HG03280 (cell line): ENCODE measurements at regions not wholly inside any gene's neighbourhood (a gene's known extent, or its start where the extent isn't known, plus 50 kb on each side); places are given as distances from the start of the nearest gene placed in this dataset.

Experiments used
- ATAC-seq: cut with Tn5 transposase; IDR thresholded peaks from one replicate; pipeline ENCODE4 v1.9.1; 2021; ENCODE audit warnings: mild to moderate bottlenecking, moderate library complexity; ENCODE audit not compliant: unreplicated experiment

- ATAC-seq, result no peak
These were observed 428.6 kb downstream of the DTHD1 start for GRCh38 chr4:36709991-36710390.

DNA sequence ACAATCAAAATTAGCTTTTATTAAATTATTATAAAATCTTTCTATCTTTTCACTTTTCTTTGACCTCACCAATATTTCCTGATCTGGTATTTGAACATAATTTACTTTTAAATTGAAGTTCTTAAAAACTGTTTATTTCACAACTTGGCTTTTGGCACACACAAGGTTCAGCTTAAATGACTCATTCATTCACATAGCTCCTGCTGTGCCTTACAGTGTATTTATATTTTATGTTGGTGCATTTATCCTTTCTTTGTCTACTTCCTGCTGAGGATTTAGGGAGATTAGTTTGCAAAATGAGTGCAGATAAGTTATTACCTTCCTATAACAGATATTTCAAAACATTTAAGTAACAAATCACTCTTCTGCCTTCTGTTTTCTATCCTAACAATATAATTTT is 430.6 kb downstream of the DTHD1 start:
- ATAC-seq, result no peak

DNA sequence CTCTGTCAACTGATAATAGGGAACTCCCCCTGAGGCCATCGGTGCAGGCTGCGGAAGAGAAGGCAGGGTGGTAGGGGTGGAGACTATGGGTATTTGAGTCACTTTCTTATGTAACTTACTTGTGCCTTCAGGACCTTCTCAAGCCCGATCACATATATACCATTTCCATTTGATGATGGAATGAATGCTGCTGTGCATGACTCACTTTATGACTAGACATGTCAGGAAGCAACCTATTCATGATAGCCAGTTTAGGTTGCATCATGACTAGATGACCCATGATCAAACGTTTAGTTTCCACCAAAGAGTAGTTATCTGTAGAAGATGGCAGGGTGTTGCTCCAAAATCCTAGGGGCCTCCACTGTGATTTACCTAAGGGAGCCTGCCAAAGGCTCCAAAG is 435.5 kb downstream of the DTHD1 start:
- ATAC-seq, result no peak

GRCh38 chr4:36719425-36719824 is 438.0 kb downstream of the DTHD1 start:
- ATAC-seq, result no peak

- ATAC-seq, result no peak
These were observed 441.6 kb downstream of the DTHD1 start for GRCh38 chr4:36722986-36723385.

- ATAC-seq, result no peak
These were observed 452.9 kb downstream of the DTHD1 start for GRCh38 chr4:36734334-36734733.

- ATAC-seq, result no peak
These were observed 456.3 kb downstream of the DTHD1 start for GRCh38 chr4:36737691-36738090.

GRCh38 chr4:36740796-36741310 is 459.4 kb downstream of the DTHD1 start:
- no peak for ATAC-seq

GRCh38 chr4:36747277-36748129 is 466.1 kb downstream of the DTHD1 start:
- no peak for ATAC-seq

DNA sequence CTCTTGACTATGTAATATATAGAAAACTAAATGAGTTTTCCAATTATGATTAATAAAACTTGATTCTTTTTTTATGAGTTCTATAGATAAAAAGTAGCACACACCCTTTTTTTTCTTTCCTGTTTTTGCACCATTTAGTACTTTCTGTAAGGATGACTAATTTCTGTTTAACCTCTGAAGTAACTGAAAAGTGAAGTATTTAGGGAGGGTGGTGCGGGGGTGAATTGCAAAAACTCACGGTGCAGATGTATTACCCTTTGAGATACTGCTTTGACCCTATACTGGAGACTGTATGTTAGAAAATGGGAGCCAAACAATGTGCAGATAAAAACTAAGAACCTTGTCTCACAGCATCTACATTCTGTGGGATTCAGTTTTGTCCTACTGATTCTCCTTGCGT is 471.6 kb downstream of the DTHD1 start:
- no peak for ATAC-seq

GRCh38 chr4:36757580-36758311 is 476.3 kb downstream of the DTHD1 start:
- no peak for ATAC-seq

DNA sequence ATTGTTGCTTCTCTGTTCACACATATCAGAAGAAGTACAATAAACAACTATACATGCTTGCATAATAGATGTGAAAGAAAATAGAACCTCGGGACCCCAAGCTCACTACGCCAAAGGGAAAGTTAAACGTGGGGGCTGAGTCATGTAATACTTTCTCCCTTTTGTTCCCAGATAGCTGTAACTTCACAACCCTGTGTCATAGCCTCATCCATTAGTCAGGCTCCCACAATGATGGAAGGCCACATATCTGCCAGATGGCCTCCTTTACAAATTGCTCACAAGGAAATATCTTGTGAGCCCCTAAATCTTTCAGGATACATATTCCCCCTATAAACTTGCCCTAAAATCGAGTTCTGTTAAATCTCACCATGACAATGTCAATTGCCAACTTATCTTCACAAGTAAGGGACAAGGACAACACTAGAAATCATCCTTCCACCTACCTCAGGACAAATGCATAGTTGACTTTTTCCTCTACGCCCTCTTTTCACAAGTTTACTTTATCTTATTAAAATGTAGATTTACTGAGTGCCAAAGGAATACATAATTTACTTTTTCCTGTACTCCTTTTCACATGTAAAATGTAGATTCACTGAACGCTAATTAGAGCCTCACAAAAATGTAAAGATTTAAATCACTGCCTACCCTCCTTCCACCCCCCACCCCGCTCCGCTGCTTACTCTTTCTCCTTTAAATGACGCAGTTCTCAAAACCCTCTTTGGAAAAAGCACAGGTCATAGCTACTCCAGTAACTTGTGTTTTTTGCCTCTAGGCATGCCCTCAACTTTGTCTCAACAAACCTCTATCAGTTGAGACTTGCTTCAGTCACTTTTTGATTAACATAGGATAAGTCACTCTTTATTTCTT is 477.1 kb downstream of the DTHD1 start:
- no peak for ATAC-seq

DNA sequence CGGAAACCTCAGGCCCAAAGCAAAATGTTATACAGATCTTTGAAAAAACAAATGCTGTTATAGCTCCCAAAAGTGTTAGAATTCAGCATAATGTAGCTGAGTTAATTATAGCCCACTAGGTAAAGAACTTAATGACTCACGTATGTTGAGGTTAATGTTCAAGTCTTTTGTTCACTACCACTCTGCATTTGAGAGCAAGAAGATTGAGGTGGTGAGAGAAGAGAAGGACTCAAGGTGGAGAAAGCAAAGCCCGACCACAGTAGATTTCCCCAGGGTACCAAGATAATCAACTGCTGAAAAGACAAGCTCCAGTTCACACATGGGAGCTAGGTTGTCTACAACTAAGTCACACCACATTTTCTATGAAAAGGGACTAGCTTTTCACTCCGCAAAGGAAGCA is 480.2 kb downstream of the DTHD1 start:
- no peak for ATAC-seq

DNA sequence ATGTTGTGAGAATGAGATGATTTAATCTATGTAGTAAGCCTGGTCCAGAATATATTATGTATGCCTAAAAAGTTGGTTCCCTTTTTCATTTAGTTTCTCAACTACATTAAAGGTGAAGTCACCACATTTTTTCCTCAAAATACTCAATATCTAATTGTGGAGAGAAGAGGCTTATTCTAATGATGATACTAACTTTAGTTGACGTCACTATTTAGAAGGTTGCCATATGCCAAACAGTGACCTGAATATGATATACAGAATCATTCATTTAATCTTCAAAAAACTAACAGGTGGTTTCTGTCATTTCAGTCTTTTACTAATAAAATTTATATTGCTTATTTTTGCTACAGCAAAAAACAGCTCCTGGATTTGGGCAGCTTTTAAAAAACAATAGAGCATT is 480.7 kb upstream of the NWD2 start:
- ATAC-seq, result no peak

DNA sequence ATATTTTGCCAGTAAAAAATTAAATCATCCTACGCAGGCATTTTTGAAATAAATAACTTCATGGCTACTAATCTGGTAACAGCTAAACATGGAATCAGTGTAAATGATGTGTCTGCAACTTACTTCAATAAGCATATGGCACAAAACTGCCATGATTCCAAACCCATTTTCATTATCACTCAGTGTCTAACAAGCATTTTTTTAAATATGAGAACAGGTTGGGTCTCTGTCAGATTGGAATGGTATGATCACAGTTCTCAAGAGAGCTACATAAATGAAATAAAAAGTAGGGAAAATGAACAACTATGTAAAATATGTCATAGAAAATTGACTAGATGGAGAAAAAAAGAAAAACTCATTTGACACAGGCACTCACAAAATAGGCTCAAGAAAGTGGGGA is 476.9 kb upstream of the NWD2 start:
- ATAC-seq, result no peak

DNA sequence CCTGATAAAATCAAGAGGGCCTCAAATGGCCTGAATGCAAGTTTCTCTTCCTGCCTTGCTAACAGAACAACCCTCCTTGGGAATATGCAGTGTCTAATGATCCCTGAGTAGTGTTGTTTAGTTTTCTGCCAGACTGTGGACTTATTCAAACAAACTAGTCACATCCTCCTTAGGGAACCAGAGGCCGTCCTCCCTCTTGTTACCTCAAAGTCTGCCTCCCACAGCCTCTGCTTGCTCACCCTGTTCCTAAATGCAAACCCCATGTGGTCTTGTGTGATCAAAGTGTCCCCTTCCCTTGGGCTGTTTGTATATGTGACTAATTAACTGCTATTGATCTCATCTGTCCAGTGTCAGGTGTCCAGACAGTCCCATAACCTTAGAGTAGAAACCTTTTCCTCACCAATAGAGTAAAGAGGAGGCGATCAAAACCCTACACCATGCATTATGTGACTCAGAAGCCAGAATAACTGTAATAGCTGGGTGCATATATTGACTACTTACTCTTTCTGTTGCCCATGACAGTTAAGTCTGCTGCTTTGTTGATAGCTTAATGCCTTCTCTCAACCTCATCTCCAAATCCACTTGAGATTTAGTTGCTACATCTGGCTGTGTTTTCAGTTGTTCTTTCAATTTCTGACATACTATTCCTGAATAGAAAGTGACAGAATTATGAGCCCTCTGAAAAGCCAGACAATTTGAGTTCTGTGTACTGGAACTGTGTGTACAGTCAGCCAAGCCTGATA is 473.0 kb upstream of the NWD2 start:
- ATAC-seq, result no peak

DNA sequence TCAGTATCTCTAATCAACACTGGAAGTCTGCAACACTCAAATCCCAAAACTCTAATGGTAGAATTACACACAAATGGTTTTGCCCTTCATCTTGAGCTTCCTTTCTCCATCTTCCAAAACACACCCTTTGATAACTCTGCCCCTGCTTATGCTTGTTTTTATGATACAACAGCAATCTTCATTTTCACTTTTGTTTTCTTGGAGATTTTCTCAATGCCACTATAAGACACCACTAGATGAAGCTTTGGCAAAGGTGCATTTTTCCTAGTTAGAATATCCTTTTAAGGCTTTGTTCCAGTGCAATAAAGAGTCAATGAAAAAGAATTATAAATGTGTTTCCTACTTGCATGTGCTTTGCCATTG is 472.4 kb upstream of the NWD2 start:
- no peak for ATAC-seq

DNA sequence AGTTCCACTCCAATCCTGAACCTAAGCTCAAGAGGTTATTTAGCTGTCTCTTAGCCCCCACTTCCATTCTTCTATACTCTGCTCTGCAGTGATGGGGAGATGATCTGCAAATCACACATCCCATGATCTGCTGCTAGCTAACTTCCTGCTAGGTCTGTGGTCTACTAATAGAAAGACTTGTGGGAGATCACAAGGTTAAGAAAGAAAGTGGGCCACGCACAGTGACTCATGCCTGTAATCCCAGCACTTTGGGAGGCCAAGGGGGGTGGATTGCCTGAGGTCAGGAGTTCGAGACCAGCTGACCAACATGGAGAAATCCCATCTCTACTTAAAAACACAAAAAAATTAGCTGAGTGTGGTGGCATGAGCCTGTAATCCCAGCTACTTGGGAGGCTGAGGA is 471.1 kb upstream of the NWD2 start:
- ATAC-seq, result no peak

DNA sequence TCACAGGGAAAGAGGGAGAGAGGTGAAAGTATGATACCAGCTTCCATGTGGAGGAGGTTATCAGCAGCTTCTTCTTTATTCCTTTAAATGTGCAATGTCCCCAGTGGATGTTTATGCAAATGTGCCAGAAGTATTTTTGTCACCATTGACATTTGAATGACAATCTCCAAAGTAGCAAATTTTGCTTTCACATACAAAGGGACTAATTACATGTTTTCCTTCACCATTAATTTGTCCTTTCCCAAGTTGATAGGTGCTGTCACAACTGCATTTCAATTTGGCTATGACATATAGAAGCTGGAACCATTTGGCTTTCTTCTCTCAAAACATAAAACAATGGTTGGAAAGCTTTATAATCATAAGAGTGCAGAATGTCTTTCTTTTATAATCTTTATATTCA is 469.0 kb upstream of the NWD2 start:
- ATAC-seq, result no peak

DNA sequence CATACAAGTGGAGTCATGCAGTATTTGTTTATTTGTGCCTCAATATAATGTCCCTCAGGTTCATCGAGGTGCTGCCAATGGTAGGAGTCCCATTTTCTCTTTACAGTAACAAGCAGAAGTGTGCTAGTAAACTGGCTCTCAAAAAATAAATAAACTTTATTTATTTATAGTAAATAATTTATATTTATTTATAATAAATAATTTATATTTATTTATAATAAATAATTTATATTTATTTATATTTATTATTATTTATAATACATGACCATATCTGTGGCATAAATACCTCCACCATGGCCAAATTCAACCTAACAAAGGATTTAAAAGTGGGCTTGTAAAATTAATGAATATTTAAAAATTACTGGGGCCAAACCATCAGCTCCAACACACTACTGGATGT is 464.9 kb upstream of the NWD2 start:
- ATAC-seq, result no peak

DNA sequence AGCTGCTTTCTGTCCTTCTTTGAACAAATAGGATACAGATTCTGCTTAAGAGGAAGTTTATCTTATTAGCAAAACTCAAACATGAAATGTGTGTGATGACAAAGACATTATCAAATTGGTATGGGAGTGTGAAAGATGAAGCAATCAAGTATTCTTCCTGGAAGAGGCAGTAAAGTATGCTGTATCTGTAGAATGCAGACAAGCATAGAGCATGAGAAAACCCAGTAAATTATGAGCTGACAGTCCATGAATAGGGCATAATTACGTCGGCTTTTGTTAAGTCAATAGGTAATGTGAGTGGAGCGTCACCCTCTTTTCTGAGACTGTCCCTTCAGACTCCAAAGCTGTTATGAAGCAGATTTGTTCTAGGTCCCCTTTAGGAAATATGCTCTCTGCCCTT is 458.6 kb upstream of the NWD2 start:
- ATAC-seq, result no peak
